ENCODE measurements at regions not wholly inside any gene's neighbourhood (a gene's known extent, or its start where the extent isn't known, plus 50 kb on each side); places are given as distances from the start of the nearest gene placed in this dataset.
"Not testable (repeated sequence)": the region's sequence is repeated elsewhere in the genome, so short reads cannot be mapped to it uniquely, and the experiment has no call there.

- no peak for TF ChIP-seq CTCF (conservative IDR thresholded peaks at IDR 0.05)
- H3K27ac ChIP-seq, result no peak overlapping the region
These were observed 113.9 kb upstream of the OLFM3 start for GRCh38 chr1:102110586-102110985.

DNA sequence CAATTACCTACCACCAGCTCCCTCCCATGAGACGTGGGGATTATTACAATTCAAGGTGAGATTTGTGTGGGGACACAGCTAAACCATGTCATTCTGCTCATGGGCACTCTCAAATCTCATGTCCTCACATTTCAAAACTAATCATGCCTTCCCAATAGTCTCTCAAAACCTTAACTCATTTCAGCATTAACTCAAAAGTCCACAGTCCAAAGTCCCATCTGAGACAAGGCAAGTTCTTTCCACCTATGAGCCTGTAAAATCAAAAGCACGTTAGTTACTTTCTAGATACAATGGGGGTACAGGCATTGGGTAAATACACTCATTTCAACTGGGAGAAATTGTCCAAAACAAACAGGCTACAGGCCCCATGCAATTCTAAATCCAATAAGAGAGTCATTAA, 112.8 kb upstream of the OLFM3 start:
- not testable (repeated sequence) for H3K27ac ChIP-seq

GRCh38 chr1:102107441-102107840, 110.7 kb upstream of the OLFM3 start:
- TF ChIP-seq CTCF (conservative IDR thresholded peaks at IDR 0.05), result no peak
- H3K27ac ChIP-seq, result no peak overlapping the region

- TF ChIP-seq CTCF (conservative IDR thresholded peaks at IDR 0.05), result no peak
- H3K27ac ChIP-seq, result no peak overlapping the region
These were observed 109.3 kb upstream of the OLFM3 start for GRCh38 chr1:102105931-102106550.

- TF ChIP-seq CTCF (conservative IDR thresholded peaks at IDR 0.05), result no peak
These were observed 106.9 kb upstream of the OLFM3 start for GRCh38 chr1:102103646-102104045.

DNA sequence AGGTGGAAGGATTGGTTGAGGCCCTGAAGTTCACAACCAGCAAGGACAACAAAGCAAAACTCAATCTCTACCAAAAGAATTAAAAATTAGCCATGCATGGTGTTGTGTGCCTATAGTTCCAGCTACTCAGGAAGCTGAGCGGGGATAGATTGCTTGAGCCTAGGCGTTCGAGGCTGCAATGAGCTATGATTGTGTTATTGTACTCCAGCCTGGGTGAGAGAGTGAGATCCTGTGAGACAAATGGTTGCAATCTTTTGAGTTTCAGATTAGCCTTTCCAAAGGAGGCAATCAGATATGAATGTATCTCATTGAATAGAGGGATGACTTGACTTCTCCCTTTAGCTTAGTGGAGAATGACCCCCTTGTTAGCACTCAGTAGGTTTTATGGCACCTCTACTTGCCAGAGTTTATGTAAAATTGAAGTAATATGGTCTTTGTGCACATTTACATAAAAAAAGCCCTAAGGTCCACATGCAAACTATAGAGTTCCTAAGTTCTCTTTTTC, 105.6 kb upstream of the OLFM3 start:
- H3K27ac ChIP-seq, result no peak overlapping the region
- no peak for TF ChIP-seq CTCF (conservative IDR thresholded peaks at IDR 0.05)

More at GRCh38 chr1:102103646-102104045, 106.9 kb upstream of the OLFM3 start:
- no peak overlapping the region for H3K27ac ChIP-seq

DNA sequence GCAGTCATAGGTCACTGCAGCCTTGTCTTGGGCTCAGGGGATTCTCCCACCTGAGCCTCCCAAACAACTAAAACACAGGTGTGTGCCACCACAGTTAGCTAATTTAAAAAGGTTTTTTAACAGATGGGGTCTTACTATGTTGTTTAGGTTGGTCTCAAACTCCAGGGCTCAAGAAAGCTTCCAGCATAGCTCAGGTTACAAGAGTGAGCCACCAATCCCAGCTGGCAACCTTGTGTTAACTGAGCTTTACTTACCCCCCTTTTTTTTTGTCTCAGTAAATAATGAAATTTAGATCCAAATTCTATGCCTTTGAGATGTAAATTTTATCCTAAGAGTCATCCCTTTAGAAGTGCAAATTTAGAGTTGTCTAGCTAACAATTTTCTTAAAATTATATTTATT, 103.9 kb upstream of the OLFM3 start:
- no peak for TF ChIP-seq CTCF (conservative IDR thresholded peaks at IDR 0.05)
- H3K27ac ChIP-seq, result no peak overlapping the region

- no peak for TF ChIP-seq CTCF (conservative IDR thresholded peaks at IDR 0.05)
- no peak overlapping the region for H3K27ac ChIP-seq
These were observed 103.2 kb upstream of the OLFM3 start for GRCh38 chr1:102099916-102100315.
